OCI-LY7 (cell line): ENCODE measurements at regions not wholly inside any gene's neighbourhood (a gene's known extent, or its start where the extent isn't known, plus 50 kb on each side); places are given as distances from the start of the nearest gene placed in this dataset.

Experiments
- BruUV-seq: library from RNA; stranded (reverse); fragments of 400-500 nt; replicated peaks from 2 replicates; lab custom pipeline; 2021; lab: Mats Ljungman, UMichigan
- CTCF ChIA-PET: fragments of 300-600 bp; sonication (Branson Sonifier 250); formaldehyde crosslinking; loops from one replicate; lab custom pipeline; 2022; ENCODE audit warnings: antibody characterized with exemption; ENCODE audit not compliant: unreplicated experiment; lab: Charles Lee
- POLR2A ChIA-PET: fragments of 300-600 bp; sonication (Branson Sonifier 250); formaldehyde crosslinking; loops from one replicate; lab custom pipeline; 2022; ENCODE audit warnings: antibody characterized with exemption; lab: Charles Lee
- DNase-seq: peaks from one replicate; pipeline ENCODE4 v3.0.0-alpha.2; 2015; ENCODE audit warnings: low spot score
- H2AFZ ChIP-seq: fragments of 200-600 bp; sonication (generic), shearing (Covaris generic); 2 replicates; pipeline ENCODE4 v1.6.1; 2014; ENCODE audit warnings: mild to moderate bottlenecking, antibody characterized with exemption, low read length, moderate library complexity
- H3K27ac ChIP-seq: fragments of 200-600 bp; sonication (generic); 2 replicates; pipeline ENCODE4 v1.5.1; 2014; ENCODE audit warnings: mixed run types, low read depth, mild to moderate bottlenecking, moderate library complexity, low read length, inconsistent platforms; ENCODE audit not compliant: poor library complexity, severe bottlenecking
- H3K36me3 ChIP-seq: fragments of 200-600 bp; sonication (generic); 2 replicates; pipeline ENCODE4 v1.6.1; 2014; ENCODE audit warnings: mild to moderate bottlenecking, antibody characterized with exemption, low read length, moderate library complexity, mixed read lengths; ENCODE audit not compliant: insufficient read depth
- H3K4me1 ChIP-seq: fragments of 200-600 bp; sonication (generic); 2 replicates; pipeline ENCODE4 v1.5.1; 2014; ENCODE audit warnings: mild to moderate bottlenecking, low read length; ENCODE audit not compliant: insufficient read depth, poor library complexity, severe bottlenecking
- H3K4me2 ChIP-seq: fragments of 200-600 bp; sonication (generic); 2 replicates; pipeline ENCODE4 v1.6.1; 2014; ENCODE audit warnings: mild to moderate bottlenecking, low read length
- H3K4me3 ChIP-seq: fragments of 200-600 bp; sonication (generic); 2 replicates; pipeline ENCODE4 v1.5.1; 2014; ENCODE audit warnings: mild to moderate bottlenecking, low read depth, low read length; ENCODE audit not compliant: poor library complexity, severe bottlenecking
- H3K79me2 ChIP-seq: fragments of 200-600 bp; sonication (generic); 2 replicates; pipeline ENCODE4 v1.6.1; 2016; ENCODE audit warnings: low read depth, mild to moderate bottlenecking, low read length, moderate library complexity, mixed read lengths; ENCODE audit not compliant: insufficient read depth
- H3K9me2 ChIP-seq: fragments of 200-600 bp; sonication (generic); 2 replicates; pipeline ENCODE4 v1.6.1; 2016; ENCODE audit warnings: mild to moderate bottlenecking, low read length, mixed read lengths; ENCODE audit not compliant: insufficient read depth
- H3K9me3 ChIP-seq: fragments of 200-600 bp; sonication (generic); 2 replicates; pipeline ENCODE4 v1.6.1; 2014; ENCODE audit warnings: mild to moderate bottlenecking, mixed run types, low read length, mixed read lengths
- H4K20me1 ChIP-seq: fragments of 200-600 bp; sonication (generic); 2 replicates; pipeline ENCODE4 v1.6.1; 2014; ENCODE audit warnings: mild to moderate bottlenecking, antibody characterized with exemption, low read length, moderate library complexity, mixed read lengths; ENCODE audit not compliant: insufficient read depth
- CTCF ChIP-seq: fragments of 200-600 bp; sonication (generic); conservative IDR thresholded peaks from 2 replicates; pipeline ENCODE4 v1.5.1; 2014; ENCODE audit warnings: mild to moderate bottlenecking, antibody characterized with exemption, low read length, moderate library complexity, mixed read lengths
- EZH2phosphoT487 ChIP-seq: fragments of 200-600 bp; sonication (generic); IDR thresholded peaks from 2 replicates; pipeline ENCODE4 v1.6.1; 2018; ENCODE audit warnings: low read depth, borderline replicate concordance, mild to moderate bottlenecking, mixed run types, antibody characterized with exemption, low read length, moderate library complexity, mixed read lengths
- intact Hi-C: fragments of 100-400 bp; cut with micrococcal nuclease; formaldehyde crosslinking; loops from one replicate; pipeline ENCODE4 v1.10.0; 2022; ENCODE audit not compliant: unreplicated experiment

- TF ChIP-seq EZH2phosphoT487, result no peak
- no peak for TF ChIP-seq CTCF
- no TSS peak for BruUV-seq
- Histone ChIP-seq H3K9me2 (no peaks in the 10 kb centered on the region), H3K4me3 (no peak overlapping the region), H3K27ac (no peak overlapping the region), H4K20me1 (no peaks in the 10 kb centered on the region), H3K79me2 (no peaks in the 10 kb centered on the region), H3K4me2 (no peak overlapping the region), H3K4me1 (no peaks in the 10 kb centered on the region), H3K36me3 (no peaks in the 10 kb centered on the region), H2AFZ (no peak overlapping the region), H3K9me3 (no peaks in the 10 kb centered on the region)
- ChIA-PET CTCF (no interaction called here), POLR2A (interaction anchor here (1.0 kb wide), 1 partner anchor 17 kb away, joined by 5 read pairs; no protein-coding TSS in a partner anchor)
- intact Hi-C loops, result no loop called here
- no peak for DNase-seq
These were observed 338.1 kb upstream of the PCDH9 start for GRCh38 chr13:67568205-67568604.

GRCh38 chr13:67557642-67558241 is 327.6 kb upstream of the PCDH9 start:
- CTCF ChIA-PET, result no interaction called here

More at GRCh38 chr13:67557642-67558241, 327.6 kb upstream of the PCDH9 start:
- no peak overlapping the region for H3K4me3 ChIP-seq
- H3K9me2 ChIP-seq, result no peaks in the 10 kb centered on the region
- no peak overlapping the region for H3K4me2 ChIP-seq
- no peaks in the 10 kb centered on the region for H3K4me1 ChIP-seq
- H3K79me2 ChIP-seq, result no peaks in the 10 kb centered on the region
- intact Hi-C loops, result no loop called here
- no peaks in the 10 kb centered on the region for H3K36me3 ChIP-seq
- no peak overlapping the region for H2AFZ ChIP-seq
- H4K20me1 ChIP-seq, result no peaks in the 10 kb centered on the region
- no peaks in the 10 kb centered on the region for H3K9me3 ChIP-seq
- DNase-seq, result no peak
- no TSS peak for BruUV-seq
- POLR2A ChIA-PET, result no interaction called here
- H3K27ac ChIP-seq, result no peak overlapping the region
- TF ChIP-seq CTCF, result no peak
- no peak for TF ChIP-seq EZH2phosphoT487
